ENCODE measurements at regions not wholly inside any gene's neighbourhood (a gene's known extent, or its start where the extent isn't known, plus 50 kb on each side); places are given as distances from the start of the nearest gene placed in this dataset.
"Not testable (repeated sequence)": the region's sequence is repeated elsewhere in the genome, so short reads cannot be mapped to it uniquely, and the experiment has no call there.

DNA sequence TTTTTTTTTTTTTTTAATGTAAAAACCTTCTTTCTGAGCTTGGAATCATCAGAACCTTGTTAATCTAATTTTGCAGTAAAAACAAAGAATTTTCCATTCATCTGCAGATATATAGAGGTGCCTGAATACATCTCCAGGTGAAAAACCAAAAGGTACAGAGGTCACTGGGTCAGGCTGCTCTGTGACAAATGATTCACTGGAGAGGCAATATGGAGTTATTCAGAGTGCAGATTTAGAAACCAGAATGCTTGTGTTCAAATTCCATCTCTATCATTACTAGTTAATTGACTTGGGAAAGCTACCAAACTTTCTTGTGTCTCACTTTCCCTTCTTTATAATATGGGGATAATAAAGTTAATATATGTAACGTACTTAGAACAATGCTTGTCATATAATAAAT, 51.5 kb upstream of the C1orf53 start:
- no peak for DNase-seq (ENCODE audit: low spot score)

DNA sequence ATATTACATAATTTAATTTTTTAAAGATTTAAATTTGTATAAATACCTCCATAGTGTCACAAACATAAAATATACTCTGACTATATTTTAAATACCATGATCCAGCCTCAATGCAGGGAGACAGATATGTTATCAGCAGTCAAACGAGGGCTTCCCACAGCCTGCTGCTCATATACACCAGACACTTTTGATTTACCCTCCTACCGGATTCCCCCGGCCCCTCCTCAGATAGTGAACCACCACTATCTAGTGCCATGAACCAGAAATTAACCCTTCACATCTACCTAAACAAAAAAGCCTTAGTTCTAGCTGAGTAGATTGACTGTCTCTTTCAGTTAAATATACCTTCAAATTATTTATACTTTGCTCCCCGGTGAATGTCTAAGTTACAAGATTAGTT, 52.4 kb upstream of the C1orf53 start:
- no peak for DNase-seq (ENCODE audit: low spot score)

DNA sequence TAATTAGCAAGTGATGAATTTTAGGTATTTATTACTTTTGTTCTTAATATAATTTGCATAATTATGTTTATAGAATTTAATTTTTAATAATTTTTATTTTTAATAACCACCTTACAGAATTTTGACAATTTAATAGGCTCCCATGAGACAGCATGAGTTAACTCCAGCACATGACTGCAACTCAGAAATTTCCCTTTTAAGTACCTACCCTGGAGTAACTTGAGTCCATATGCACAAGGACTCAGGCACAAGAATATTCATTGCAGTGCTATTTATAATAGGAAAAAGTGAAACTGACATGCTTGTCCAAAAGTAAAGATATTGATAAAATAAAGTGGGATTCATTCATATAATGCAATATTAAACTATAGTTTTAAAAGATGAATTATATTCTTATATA, 54.1 kb upstream of the C1orf53 start:
- DNase-seq (ENCODE audit: low spot score) = no peak

DNA sequence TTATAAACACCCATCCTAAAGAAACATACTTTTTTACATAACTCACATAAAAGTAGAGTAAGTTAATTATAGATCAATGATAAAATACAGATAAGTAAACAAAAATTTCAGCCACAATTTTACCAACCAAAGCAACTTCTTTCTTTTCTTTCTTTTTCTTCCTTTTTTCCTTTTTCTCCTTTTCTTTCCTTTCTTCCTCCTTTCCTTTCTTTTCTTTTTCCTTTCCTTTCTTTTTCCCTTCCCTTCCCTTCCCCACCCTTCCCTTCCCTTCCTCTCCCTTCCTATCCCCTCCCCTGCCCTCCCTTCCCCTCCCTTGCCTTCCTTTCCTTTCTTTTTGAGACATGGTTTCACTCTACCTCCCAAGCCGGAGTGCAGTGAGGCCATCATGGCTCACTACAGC, 56.5 kb upstream of the C1orf53 start:
- DNase-seq (ENCODE audit: low spot score) = no peak

DNA sequence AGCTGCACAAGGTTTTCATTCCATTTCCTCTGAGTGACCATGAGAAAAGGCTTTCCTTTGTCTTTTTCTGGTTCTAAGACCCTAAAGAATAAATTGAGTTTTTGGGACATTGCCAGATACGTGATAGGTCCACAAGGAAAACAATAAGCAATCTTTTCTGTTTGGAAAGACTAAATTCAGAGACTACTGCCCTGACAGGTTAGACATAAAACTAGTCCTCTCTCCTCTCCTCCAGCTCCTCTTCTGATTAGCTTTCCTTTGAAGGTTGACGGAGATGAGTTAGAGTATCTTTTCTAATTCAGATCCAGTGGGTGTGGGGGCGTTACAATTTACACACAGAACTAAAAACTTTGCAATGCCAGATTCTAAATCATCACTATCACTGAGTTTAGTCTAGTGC, 57.8 kb upstream of the C1orf53 start:
- no peak for DNase-seq (ENCODE audit: low spot score)

DNA sequence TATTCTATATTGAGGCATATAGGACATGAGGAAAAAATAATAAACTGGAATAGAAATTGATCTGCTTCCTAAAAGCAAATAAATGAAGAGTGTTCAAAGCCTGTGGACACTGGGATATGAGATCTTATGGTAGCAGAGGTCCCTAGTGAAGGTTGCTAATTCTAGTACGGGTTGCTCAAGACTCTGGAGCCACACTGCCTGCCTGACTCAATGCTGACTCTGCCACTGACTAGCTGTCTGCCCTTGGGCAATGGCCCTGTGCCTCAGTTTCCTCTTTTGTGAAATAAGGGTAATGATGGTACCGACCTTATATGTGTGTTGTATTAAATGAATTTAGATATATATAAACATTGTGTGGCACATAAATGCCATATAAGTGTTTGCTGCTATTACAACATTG, 59.0 kb upstream of the C1orf53 start:
- no peak for DNase-seq (ENCODE audit: low spot score)

DNA sequence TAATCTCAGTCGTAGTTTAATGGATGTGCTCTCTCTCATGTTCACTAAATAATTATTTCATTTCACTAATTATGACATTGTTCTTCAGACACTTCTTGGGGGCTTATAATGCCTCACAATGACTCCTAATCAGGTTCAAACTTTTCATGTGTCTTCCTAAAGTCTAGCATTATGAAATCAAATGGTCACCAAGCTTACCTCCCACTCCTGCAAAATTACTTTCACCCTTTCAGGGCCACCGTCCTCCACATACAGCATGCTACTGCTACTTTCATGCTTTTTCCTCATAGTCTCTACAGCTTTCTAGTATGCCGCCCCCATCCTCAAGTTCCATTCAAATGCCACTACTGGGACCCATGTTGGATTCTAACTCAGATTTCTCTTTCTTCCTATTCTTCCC, 59.8 kb upstream of the C1orf53 start:
- DNase-seq (ENCODE audit: low spot score) = no peak

DNA sequence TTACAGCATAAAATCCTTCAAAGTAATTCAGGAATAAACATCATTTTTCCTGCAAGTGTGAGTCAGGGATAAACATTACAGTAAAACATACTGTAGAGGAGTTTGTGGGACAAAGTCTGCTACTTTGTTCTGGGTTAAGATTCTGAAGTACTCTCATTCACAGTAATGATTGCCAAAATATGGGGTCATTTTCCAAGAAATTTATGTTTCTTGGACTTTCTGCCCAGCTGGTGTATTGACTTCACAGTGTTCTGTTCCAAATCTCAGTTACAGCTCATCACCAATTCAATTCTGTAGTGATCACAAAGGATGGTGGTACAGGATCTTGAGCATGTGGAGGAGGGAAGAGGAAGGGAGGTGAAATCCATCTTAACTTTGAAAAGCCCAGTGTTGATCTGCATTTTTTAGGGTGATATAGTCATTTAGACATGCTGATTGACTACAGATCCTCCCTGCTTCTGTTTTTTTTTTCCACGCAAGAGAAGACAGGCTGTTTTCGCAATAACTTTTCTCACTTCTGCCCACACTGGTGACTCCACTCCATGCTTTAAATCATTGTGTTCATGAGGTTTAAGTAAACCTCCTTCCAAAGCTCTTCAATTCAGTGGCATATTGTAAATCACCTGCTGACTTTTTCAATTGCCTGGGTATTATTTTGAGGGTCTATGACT, 60.4 kb upstream of the C1orf53 start:
- DNase-seq (ENCODE audit: low spot score) = no peak

DNA sequence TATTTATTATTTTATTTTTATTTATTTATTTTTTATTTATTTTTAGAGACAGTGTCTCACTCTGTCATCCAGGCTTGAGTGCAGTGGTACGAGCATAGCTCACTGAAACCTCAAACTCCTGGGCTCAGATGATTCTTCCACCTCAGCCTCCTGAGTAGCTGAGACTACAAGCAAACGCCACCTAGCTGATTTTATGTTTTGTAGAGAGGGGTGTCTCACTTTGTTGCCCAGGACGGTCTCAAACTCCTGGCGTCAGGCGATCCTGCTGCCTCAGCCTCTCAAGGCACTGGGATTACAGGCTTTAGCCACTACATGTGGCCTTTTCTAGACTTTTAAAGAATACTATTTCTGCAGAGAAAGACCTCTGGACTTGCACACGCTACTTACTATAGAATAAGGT, 61.3 kb upstream of the C1orf53 start:
- no peak for DNase-seq (ENCODE audit: low spot score)

DNA sequence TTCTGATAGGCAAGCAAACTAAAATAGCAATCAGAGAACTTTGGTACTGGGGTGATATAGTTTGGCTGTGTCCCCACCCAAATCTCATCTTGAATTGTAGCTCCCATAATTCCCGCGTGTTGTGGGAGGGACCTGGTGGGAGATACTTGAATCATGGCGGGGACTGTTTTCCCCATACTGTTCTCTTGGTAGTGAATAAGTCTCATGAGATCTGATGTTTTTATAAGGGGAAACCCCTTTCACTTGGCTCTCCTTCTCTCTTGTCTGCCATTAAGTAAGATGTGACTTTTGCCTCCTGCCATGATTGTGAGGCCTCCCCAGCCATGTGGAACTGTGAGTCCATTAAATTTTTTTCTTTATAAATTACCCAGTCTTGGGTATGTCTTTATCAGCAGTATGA, 62.6 kb upstream of the C1orf53 start:
- DNase-seq (ENCODE audit: low spot score) = not testable (repeated sequence)

DNA sequence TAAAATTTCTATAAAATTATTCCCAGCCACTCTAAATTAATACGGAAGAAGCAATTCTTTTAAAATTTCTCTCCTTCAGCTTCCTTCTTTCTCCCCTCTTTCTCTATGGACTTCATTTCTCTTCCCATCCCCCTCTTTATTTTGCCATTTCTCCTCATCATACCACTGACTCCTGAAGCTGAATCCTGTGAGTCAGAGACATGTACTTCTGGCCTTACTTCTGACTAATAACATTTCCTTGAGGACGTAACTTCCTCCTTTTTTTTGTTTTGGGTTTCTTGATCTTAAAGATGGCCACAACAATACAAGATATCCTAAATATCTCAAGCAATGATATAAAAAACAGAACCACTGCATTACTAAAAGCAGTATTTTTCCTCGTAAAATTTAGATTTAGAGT, 63.6 kb upstream of the DENND1B start:
- peak; percentile 29 for DNase-seq (ENCODE audit: low spot score)

DNA sequence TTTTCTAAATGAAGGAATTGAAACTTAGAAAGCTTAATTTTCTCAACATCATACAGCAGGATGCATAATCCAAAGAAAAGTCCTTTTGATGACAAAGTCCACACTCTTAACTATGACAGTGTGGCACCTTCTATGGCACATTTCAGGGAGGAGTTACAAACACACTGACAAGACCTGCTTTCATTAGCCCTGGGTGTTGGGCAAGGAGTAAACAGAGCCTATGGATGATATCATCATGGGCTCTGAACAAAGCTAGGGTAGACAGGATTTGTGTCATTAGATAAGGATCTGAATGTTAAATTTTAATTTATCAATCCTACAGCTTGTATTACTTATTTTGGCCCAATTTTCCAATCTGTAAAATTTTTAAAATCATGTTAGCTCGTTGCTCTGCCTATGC, 62.6 kb upstream of the DENND1B start:
- DNase-seq (ENCODE audit: low spot score) = no peak

DNA sequence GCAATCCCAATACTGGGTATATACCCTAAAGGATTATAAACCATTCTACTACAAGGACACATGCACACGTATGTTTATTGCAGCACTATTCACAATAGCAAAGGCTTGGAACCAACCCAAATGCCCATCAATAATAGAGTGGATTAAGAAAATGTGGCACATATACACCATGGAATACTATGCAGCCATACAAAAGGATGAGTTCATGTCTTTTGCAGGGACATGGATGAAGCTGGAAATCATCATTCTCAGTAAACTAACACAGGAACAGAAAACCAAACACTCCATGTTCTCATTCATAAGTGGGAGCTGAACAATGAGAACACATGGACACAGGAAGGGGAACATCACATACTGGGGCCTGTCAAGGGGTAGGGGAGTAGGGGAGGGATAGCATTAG, 61.1 kb upstream of the DENND1B start:
- not testable (repeated sequence) for DNase-seq (ENCODE audit: low spot score)

DNA sequence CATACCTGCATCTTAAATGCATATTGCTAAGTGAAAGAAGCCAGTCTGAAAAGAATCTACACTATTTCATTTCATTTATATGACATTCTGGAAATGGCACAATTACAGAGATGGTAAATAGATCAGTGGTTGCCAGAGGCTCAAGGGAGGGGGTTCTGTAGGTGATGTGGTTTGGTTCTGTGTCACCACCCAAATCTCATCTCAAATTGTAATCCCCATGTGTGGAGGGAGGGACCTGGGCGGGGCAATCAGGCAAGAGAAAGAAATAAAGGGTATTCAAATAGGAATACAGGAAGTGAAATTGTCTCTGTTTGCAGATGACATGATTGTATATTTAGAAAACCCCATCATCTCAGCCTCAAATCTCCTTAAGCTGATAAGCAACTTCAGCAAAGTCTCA, 53.7 kb upstream of the DENND1B start:
- not testable (repeated sequence) for DNase-seq (ENCODE audit: low spot score)

DNA sequence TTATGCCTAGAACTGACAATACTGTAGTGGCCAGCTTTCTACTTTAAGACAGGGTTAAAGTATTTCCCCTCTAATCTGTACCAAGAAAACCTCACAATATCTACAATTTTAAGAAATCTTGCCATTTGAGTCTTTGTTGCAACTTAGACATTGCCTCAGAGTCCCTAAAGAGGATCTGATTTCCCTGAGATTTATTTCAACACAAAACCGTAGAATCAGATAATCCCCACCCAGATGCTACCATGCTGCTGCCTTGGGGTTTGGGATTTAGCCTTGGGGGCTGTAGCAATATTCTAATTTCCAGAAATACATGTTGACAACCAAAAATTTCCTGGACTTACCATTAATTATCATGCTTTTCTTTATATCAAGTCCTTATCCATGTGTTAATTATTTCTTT, 50.3 kb upstream of the DENND1B start:
- DNase-seq (ENCODE audit: low spot score) = no peak
